GM19351 (cell line): ENCODE measurements at regions not wholly inside any gene's neighbourhood (a gene's known extent, or its start where the extent isn't known, plus 50 kb on each side); places are given as distances from the start of the nearest gene placed in this dataset.
"Not testable (repeated sequence)": the region's sequence is repeated elsewhere in the genome, so short reads cannot be mapped to it uniquely, and the experiment has no call there.

Experiments used
- ATAC-seq: cut with Tn5 transposase; IDR thresholded peaks from one replicate; pipeline ENCODE4 v1.9.1; 2021; ENCODE audit warnings: mild to moderate bottlenecking, moderate library complexity; ENCODE audit not compliant: unreplicated experiment

GRCh38 chr5:155485386-155485785 lies 471.8 kb downstream of the KIF4B start:
- no peak for ATAC-seq

GRCh38 chr5:155489949-155490348 lies 476.4 kb downstream of the KIF4B start:
- ATAC-seq, result no peak

- ATAC-seq, result no peak
Measured at GRCh38 chr5:155492191-155492590, 478.6 kb downstream of the KIF4B start.

- no peak for ATAC-seq
Measured at GRCh38 chr5:155504606-155505005, 491.1 kb downstream of the KIF4B start.

- ATAC-seq, result no peak
Measured at GRCh38 chr5:155507363-155507762, 493.8 kb downstream of the KIF4B start.

- no peak for ATAC-seq
Measured at GRCh38 chr5:155508673-155509072, 495.1 kb downstream of the KIF4B start.

- no peak for ATAC-seq
Measured at GRCh38 chr5:155512329-155512728, 498.8 kb downstream of the KIF4B start.

- no peak for ATAC-seq
Measured at GRCh38 chr5:155514105-155514563, 500.6 kb downstream of the KIF4B start.

GRCh38 chr5:155522540-155522939 lies 509.0 kb downstream of the KIF4B start:
- no peak for ATAC-seq

- no peak for ATAC-seq
Measured at GRCh38 chr5:155529362-155529761, 515.8 kb downstream of the KIF4B start.

- ATAC-seq, result no peak
Measured at GRCh38 chr5:155530046-155530445, 516.5 kb downstream of the KIF4B start.

- ATAC-seq, result no peak
Measured at GRCh38 chr5:155532621-155533311, 519.2 kb downstream of the KIF4B start.

GRCh38 chr5:155540000-155540595 lies 526.5 kb downstream of the KIF4B start:
- ATAC-seq, result no peak

- no peak for ATAC-seq
Measured at GRCh38 chr5:155546075-155546474, 532.5 kb downstream of the KIF4B start.

- no peak for ATAC-seq
Measured at GRCh38 chr5:155554500-155554899, 540.9 kb downstream of the KIF4B start.

- no peak for ATAC-seq
Measured at GRCh38 chr5:155556222-155556621, 542.7 kb downstream of the KIF4B start.

- ATAC-seq, result no peak
Measured at GRCh38 chr5:155556700-155557099, 543.1 kb downstream of the KIF4B start.

GRCh38 chr5:155562158-155562557 lies 548.6 kb downstream of the KIF4B start:
- no peak for ATAC-seq

GRCh38 chr5:155564541-155564940 lies 551.0 kb downstream of the KIF4B start:
- no peak for ATAC-seq

GRCh38 chr5:155575861-155576260 lies 562.3 kb downstream of the KIF4B start:
- ATAC-seq, result no peak

GRCh38 chr5:155586808-155587207 lies 573.3 kb downstream of the KIF4B start:
- not testable (repeated sequence) for ATAC-seq

- no peak for ATAC-seq
Measured at GRCh38 chr5:155587458-155587857, 573.9 kb downstream of the KIF4B start.

GRCh38 chr5:155591273-155591672 lies 577.7 kb downstream of the KIF4B start:
- ATAC-seq, result no peak
